ENCODE measurements at regions not wholly inside any gene's neighbourhood (a gene's known extent, or its start where the extent isn't known, plus 50 kb on each side); places are given as distances from the start of the nearest gene placed in this dataset.

- no peak for ATAC-seq
- DNase-seq (ENCODE audit: low spot score): no peak
- intact Hi-C loops (cut with DNase I): no loop called here
Observed at GRCh38 chr5:60010328-60010727, 116.8 kb upstream of the PDE4D start.

- DNase-seq (ENCODE audit: low spot score) (no peak), ATAC-seq (no peak)
- intact Hi-C loops (cut with DNase I): no loop called here
Observed at GRCh38 chr5:60007729-60008128, 114.2 kb upstream of the PDE4D start.

GRCh38 chr5:59999056-59999455 lies 105.5 kb upstream of the PDE4D start:
- intact Hi-C loops (cut with DNase I): no loop called here
- ATAC-seq: no peak
- no peak for DNase-seq (ENCODE audit: low spot score)

- intact Hi-C loops (cut with DNase I): no loop called here
Observed at GRCh38 chr5:59992206-59992605, 98.7 kb upstream of the PDE4D start.

GRCh38 chr5:59988396-59988795 lies 94.9 kb upstream of the PDE4D start:
- intact Hi-C loops (cut with DNase I): no loop called here
- DNase-seq (ENCODE audit: low spot score) (no peak), ATAC-seq (no peak)

More at GRCh38 chr5:59992206-59992605, 98.7 kb upstream of the PDE4D start:
- ATAC-seq: no peak
- no peak for DNase-seq (ENCODE audit: low spot score)

GRCh38 chr5:59976342-59976741 lies 82.8 kb upstream of the PDE4D start:
- DNase-seq (ENCODE audit: low spot score) (no peak), ATAC-seq (no peak)
- intact Hi-C loops (cut with DNase I): no loop called here

- intact Hi-C loops (cut with DNase I): no loop called here
- DNase-seq (ENCODE audit: low spot score) (no peak), ATAC-seq (no peak)
Observed at GRCh38 chr5:59972043-59972442, 78.5 kb upstream of the PDE4D start.

- DNase-seq (ENCODE audit: low spot score): no peak
- intact Hi-C loops (cut with DNase I): no loop called here
- no peak for ATAC-seq
Observed at GRCh38 chr5:59959330-59959729, 65.8 kb upstream of the PDE4D start.

GRCh38 chr5:59956130-59956783 lies 62.7 kb upstream of the PDE4D start:
- intact Hi-C loops (cut with DNase I): no loop called here
- DNase-seq (ENCODE audit: low spot score) (no peak), ATAC-seq (no peak)

GRCh38 chr5:59955241-59955640 lies 61.7 kb upstream of the PDE4D start:
- intact Hi-C loops (cut with DNase I): no loop called here
- ATAC-seq (no peak), DNase-seq (ENCODE audit: low spot score) (no peak)

GRCh38 chr5:59943452-59944113 lies 50.1 kb upstream of the PDE4D start:
- no peak for ATAC-seq
- no peak for DNase-seq (ENCODE audit: low spot score)
- intact Hi-C loops (cut with DNase I): no loop called here
